Hepatocyte (in vitro differentiated cells): ENCODE measurements at regions not wholly inside any gene's neighbourhood (a gene's known extent, or its start where the extent isn't known, plus 50 kb on each side); places are given as distances from the start of the nearest gene placed in this dataset.

Experiments
- CTCF ChIP-seq: fragments of 200-600 bp; sonication (generic); IDR thresholded peaks from 2 replicates; pipeline ENCODE4 v1.5.1; 2016; ENCODE audit warnings: antibody characterized with exemption, mild to moderate bottlenecking; ENCODE audit not compliant: poor library complexity
- EZH2 ChIP-seq: fragments of 200-600 bp; sonication (generic); IDR thresholded peaks from 2 replicates; pipeline ENCODE4 v1.6.1; 2016; ENCODE audit warnings: antibody characterized with exemption, mild to moderate bottlenecking, borderline replicate concordance
- EZH2phosphoT487 ChIP-seq: fragments of 200-600 bp; sonication (generic); IDR thresholded peaks from one replicate; pipeline ENCODE4 v1.6.1; 2018; ENCODE audit warnings: antibody characterized with exemption, mild to moderate bottlenecking, low read depth, moderate library complexity; ENCODE audit not compliant: unreplicated experiment, severe bottlenecking

DNA sequence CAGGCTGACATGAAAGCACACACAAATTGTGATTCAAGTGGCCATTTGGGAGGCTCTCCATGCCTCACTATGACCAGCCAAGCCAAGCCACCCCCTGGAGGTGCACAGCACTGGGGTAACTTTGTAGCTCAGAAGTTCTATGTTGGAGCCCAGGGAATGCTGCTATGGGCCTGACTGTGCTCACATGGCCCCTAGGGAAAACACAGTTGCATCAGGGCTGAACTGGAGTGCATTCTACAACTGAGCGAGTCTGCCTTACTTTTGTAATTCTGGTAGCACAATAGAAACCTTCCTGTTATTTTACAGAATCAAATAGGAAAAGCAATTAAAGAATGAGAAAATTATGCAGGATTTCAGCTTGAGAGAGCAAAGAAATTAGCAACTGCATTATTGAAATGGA lies 455.5 kb upstream of the TRPC7 start:
- no peak for TF ChIP-seq CTCF
- TF ChIP-seq EZH2, result no peak
- no peak for TF ChIP-seq EZH2phosphoT487
